ENCODE measurements at regions not wholly inside any gene's neighbourhood (a gene's known extent, or its start where the extent isn't known, plus 50 kb on each side); places are given as distances from the start of the nearest gene placed in this dataset.

- intact Hi-C loops (cut with DNase I) = no loop called here
- DNase-seq = no peak
Measured at GRCh38 chr10:52517012-52517411, 202.9 kb downstream of the DKK1 start.

GRCh38 chr10:52523696-52524095, 209.6 kb downstream of the DKK1 start:
- no peak for DNase-seq

GRCh38 chr10:52525761-52526160, 211.7 kb downstream of the DKK1 start:
- intact Hi-C loops (cut with DNase I) = no loop called here
- no peak for DNase-seq

More at GRCh38 chr10:52523696-52524095, 209.6 kb downstream of the DKK1 start:
- intact Hi-C loops (cut with DNase I) = no loop called here

- DNase-seq = peak in 1 of 42 donors; percentile 8
- intact Hi-C loops (cut with DNase I) = no loop called here
Measured at GRCh38 chr10:52526251-52526823, 212.3 kb downstream of the DKK1 start.

- intact Hi-C loops (cut with DNase I) = no loop called here
- no peak for DNase-seq
Measured at GRCh38 chr10:52532650-52533290, 218.7 kb downstream of the DKK1 start.

- no peak for DNase-seq
- intact Hi-C loops (cut with DNase I) = no loop called here
Measured at GRCh38 chr10:52533986-52534385, 219.9 kb downstream of the DKK1 start.

- intact Hi-C loops (cut with DNase I) = no loop called here
- no peak for DNase-seq
Measured at GRCh38 chr10:52539463-52539862, 225.4 kb downstream of the DKK1 start.

- intact Hi-C loops (cut with DNase I) = no loop called here
- DNase-seq = no peak
Measured at GRCh38 chr10:52540479-52540984, 226.5 kb downstream of the DKK1 start.

GRCh38 chr10:52541006-52541473, 227.0 kb downstream of the DKK1 start:
- intact Hi-C loops (cut with DNase I) = no loop called here
- DNase-seq = no peak

GRCh38 chr10:52542906-52543305, 228.8 kb downstream of the DKK1 start:
- DNase-seq = no peak
- intact Hi-C loops (cut with DNase I) = no loop called here

- DNase-seq = no peak
- intact Hi-C loops (cut with DNase I) = no loop called here
Measured at GRCh38 chr10:52551046-52551445, 221.5 kb downstream of the MBL2 start.

- no peak for DNase-seq
- intact Hi-C loops (cut with DNase I) = no loop called here
Measured at GRCh38 chr10:52558090-52558489, 214.5 kb downstream of the MBL2 start.

GRCh38 chr10:52561322-52561721, 211.3 kb downstream of the MBL2 start:
- no peak for DNase-seq
- intact Hi-C loops (cut with DNase I) = no loop called here

- no peak for DNase-seq
- intact Hi-C loops (cut with DNase I) = no loop called here
Measured at GRCh38 chr10:52563360-52563759, 209.2 kb downstream of the MBL2 start.

GRCh38 chr10:52566471-52567246, 205.9 kb downstream of the MBL2 start:
- intact Hi-C loops (cut with DNase I) = no loop called here
- DNase-seq = peak in 2 of 42 donors; percentile 1 to 5

GRCh38 chr10:52567247-52567580, 205.4 kb downstream of the MBL2 start:
- intact Hi-C loops (cut with DNase I) = no loop called here
- DNase-seq = no peak

- DNase-seq = no peak
- intact Hi-C loops (cut with DNase I) = no loop called here
Measured at GRCh38 chr10:52568309-52568708, 204.3 kb downstream of the MBL2 start.

- intact Hi-C loops (cut with DNase I) = no loop called here
- DNase-seq = no peak
Measured at GRCh38 chr10:52570490-52570889, 202.1 kb downstream of the MBL2 start.

- intact Hi-C loops (cut with DNase I) = no loop called here
- no peak for DNase-seq
Measured at GRCh38 chr10:52571018-52571417, 201.6 kb downstream of the MBL2 start.

- DNase-seq = no peak
- intact Hi-C loops (cut with DNase I) = no loop called here
Measured at GRCh38 chr10:52571516-52572182, 200.9 kb downstream of the MBL2 start.

Data from head of caudate nucleus (tissue), 42 donors.